CD14-positive monocyte (primary cell): ENCODE measurements at regions not wholly inside any gene's neighbourhood (a gene's known extent, or its start where the extent isn't known, plus 50 kb on each side); places are given as distances from the start of the nearest gene placed in this dataset.

Experiments
- DNase-seq, 3 donors: peaks; one replicate each; pipeline ENCODE4 v3.0.0-alpha.2; 2011 to 2022
- H2AFZ ChIP-seq: 2 replicates; pipeline ENCODE4 v1.6.0; 2012; ENCODE audit warnings: mild to moderate bottlenecking, low read depth, low read length, inconsistent platforms; ENCODE audit not compliant: insufficient read depth, poor library complexity, severe bottlenecking
- H3K27ac ChIP-seq, 2 donors: 1 replicate in 1 of 2; 2 replicates in 1 of 2; pipeline ENCODE4 v1.5.1; 2012 to 2013; ENCODE audit warnings: low read length in 2 of 2, control low read depth in 1 of 2, inconsistent platforms in 1 of 2, low read depth in 1 of 2, mild to moderate bottlenecking in 1 of 2
- H3K27me3 ChIP-seq, 2 donors: one replicate each; pipeline versions ENCODE4 v1.6.0 to v1.6.1; 2011 to 2013; ENCODE audit warnings: low read length in 2 of 2; ENCODE audit not compliant: control insufficient read depth in 2 of 2, insufficient read depth in 2 of 2
- H3K36me3 ChIP-seq, 2 donors: replicated peaks in 1 of 2; 1 replicate in 1 of 2; 2 replicates in 1 of 2; pipeline versions ENCODE4 v1.5.1 to v1.6.1; 2012 to 2013; ENCODE audit warnings: low read length in 2 of 2, control low read depth in 1 of 2, inconsistent platforms in 1 of 2, mild to moderate bottlenecking in 1 of 2; ENCODE audit not compliant: insufficient read depth in 2 of 2, control insufficient read depth in 1 of 2
- H3K4me1 ChIP-seq, 2 donors: 1 replicate in 1 of 2; 2 replicates in 1 of 2; pipeline versions ENCODE4 v1.5.1 to v1.6.1; 2012 to 2013; ENCODE audit warnings: low read length in 2 of 2, control low read depth in 1 of 2, inconsistent platforms in 1 of 2, mild to moderate bottlenecking in 1 of 2, moderate library complexity in 1 of 2; ENCODE audit not compliant: insufficient read depth in 2 of 2, control insufficient read depth in 1 of 2
- H3K4me2 ChIP-seq: replicated peaks from 2 replicates; pipeline ENCODE3; 2012; ENCODE audit warnings: low read length, moderate library complexity, mild to moderate bottlenecking; ENCODE audit not compliant: poor library complexity, severe bottlenecking; ENCODE audit errors: extremely low read depth
- H3K4me3 ChIP-seq, 3 experiments: fragments of 200-600 bp in 1 of 3; sonication (generic) in 1 of 3; replicated peaks in 1 of 3; 1 replicate in 2 of 3; 2 replicates in 1 of 3; pipeline ENCODE4 v1.5.1; 2011 to 2013; ENCODE audit warnings: low read length in 3 of 3, mild to moderate bottlenecking in 3 of 3, control low read depth in 2 of 3, low read depth in 2 of 3, inconsistent platforms in 1 of 3, moderate library complexity in 1 of 3
- H3K79me2 ChIP-seq: 2 replicates; pipeline ENCODE4 v1.6.0; 2012; ENCODE audit warnings: mild to moderate bottlenecking, control low read depth, inconsistent platforms, low read length, moderate library complexity; ENCODE audit not compliant: insufficient read depth
- H3K9ac ChIP-seq: 2 replicates; pipeline ENCODE4 v1.6.0; 2017; ENCODE audit warnings: low read length, mild to moderate bottlenecking; ENCODE audit not compliant: insufficient read depth, poor library complexity, severe bottlenecking
- H3K9me3 ChIP-seq, 2 donors: replicated peaks in 1 of 2; 1 replicate in 1 of 2; 2 replicates in 1 of 2; pipeline versions ENCODE4 v1.5.1 to v1.6.1; 2012 to 2013; ENCODE audit warnings: low read length in 2 of 2, control low read depth in 1 of 2; ENCODE audit not compliant: control insufficient read depth in 1 of 2, insufficient read depth in 1 of 2
- H4K20me1 ChIP-seq: 2 replicates; pipeline ENCODE4 v1.6.0; 2012; ENCODE audit warnings: mild to moderate bottlenecking, low read length, control low read depth, moderate library complexity; ENCODE audit not compliant: insufficient read depth
- H3K27ac Mint-ChIP-seq, 7 donors: one replicate each; pipeline ENCODE4 v1.8.0; 2020; ENCODE audit warnings: mild to moderate bottlenecking in 7 of 7, mixed read lengths in 7 of 7, moderate library complexity in 6 of 7, inconsistent platforms in 2 of 7
- H3K27me3 Mint-ChIP-seq, 3 donors: one replicate each; pipeline ENCODE4 v1.8.0; 2021 to 2022; ENCODE audit warnings: low read depth in 3 of 3, mild to moderate bottlenecking in 3 of 3, mixed read lengths in 3 of 3, moderate library complexity in 3 of 3, inconsistent platforms in 1 of 3
- H3K36me3 Mint-ChIP-seq, 2 donors: one replicate each; pipeline ENCODE4 v1.8.0; 2020; ENCODE audit warnings: mixed read lengths in 2 of 2, inconsistent platforms in 1 of 2, mild to moderate bottlenecking in 1 of 2
- H3K4me1 Mint-ChIP-seq: one replicate; pipeline ENCODE4 v1.8.0; 2020; ENCODE audit warnings: mild to moderate bottlenecking, mixed read lengths
- H3K4me3 Mint-ChIP-seq, 2 donors: one replicate each; pipeline ENCODE4 v1.8.0; 2020; ENCODE audit warnings: mild to moderate bottlenecking in 2 of 2, mixed read lengths in 2 of 2, moderate library complexity in 1 of 2
- H3K9me3 Mint-ChIP-seq, 7 donors: one replicate each; pipeline ENCODE4 v1.8.0; 2020 to 2022; ENCODE audit warnings: mixed read lengths in 7 of 7, mild to moderate bottlenecking in 6 of 7, moderate library complexity in 6 of 7, inconsistent platforms in 2 of 7
- CTCF ChIP-seq: fragments of 200-600 bp; IDR thresholded peaks from one replicate; pipeline ENCODE4 v1.8.0; 2022; ENCODE audit warnings: antibody characterized with exemption, mild to moderate bottlenecking
- WGBS: methylation state at CpG from one replicate; pipeline ENCODE4 v1.1.5; 2013; ENCODE audit warnings: missing lambda C conversion rate; ENCODE audit not compliant: insufficient coverage; 5-methylcytosine and 5-hydroxymethylcytosine counted together
- intact Hi-C, 2 donors: fragments of 100-400 bp; cut with micrococcal nuclease; formaldehyde crosslinking; loops; one replicate each; pipeline versions ENCODE4 v1.15.0 to v1.15.1; 2023

DNA sequence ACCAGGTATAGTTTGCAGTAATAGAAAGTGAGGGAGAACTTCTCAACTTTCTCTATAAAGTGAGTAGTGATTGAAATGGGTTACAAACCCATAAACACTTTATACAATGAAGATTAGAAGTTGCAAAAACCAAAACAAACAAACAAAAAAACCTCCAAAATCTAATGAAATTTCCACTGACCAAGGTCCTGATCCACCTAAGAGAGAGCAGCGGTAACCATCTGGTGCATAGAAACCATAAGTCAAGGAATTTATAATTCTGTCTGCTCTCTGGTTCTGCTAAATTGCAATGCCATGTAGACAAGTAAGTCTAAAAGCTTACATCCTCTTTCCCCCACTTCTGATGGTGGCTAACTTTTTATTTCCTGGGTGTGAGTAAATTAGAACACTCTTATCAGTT lies 463.4 kb downstream of the EFNB2 start:
- H2AFZ ChIP-seq, result no peak overlapping the region
- H3K36me3 ChIP-seq, result no peaks in the 10 kb centered on the region
- H3K27ac ChIP-seq, result no peak overlapping the region
- H3K4me1 Mint-ChIP-seq, result no peaks in the 10 kb centered on the region
- intact Hi-C loops, result no loop called here
- peaks cover 0 to 2% (median 0%) of the 10 kb centered on the region in 3 donors for H3K27me3 Mint-ChIP-seq
- H3K4me3 Mint-ChIP-seq, result no peak overlapping the region
- peaks cover 0 to 5% (median 2%) of the 10 kb centered on the region in 7 donors for H3K9me3 Mint-ChIP-seq
- H3K9ac ChIP-seq, result no peak overlapping the region
- no peaks in the 10 kb centered on the region for H3K4me1 ChIP-seq
- H4K20me1 ChIP-seq, result no peaks in the 10 kb centered on the region
- WGBS, result no CpG with 5 or more reads among the region's 1 CpG
- DNase-seq, result no peak
- no peak for TF ChIP-seq CTCF
- H3K36me3 Mint-ChIP-seq, result no peaks in the 10 kb centered on the region
- no peaks in the 10 kb centered on the region for H3K27me3 ChIP-seq
- no peaks in the 10 kb centered on the region for H3K79me2 ChIP-seq
- H3K4me2 ChIP-seq, result no peak overlapping the region
- no peak overlapping the region for H3K27ac Mint-ChIP-seq
- H3K4me3 ChIP-seq, result no peak overlapping the region
- no peaks in the 10 kb centered on the region for H3K9me3 ChIP-seq

DNA sequence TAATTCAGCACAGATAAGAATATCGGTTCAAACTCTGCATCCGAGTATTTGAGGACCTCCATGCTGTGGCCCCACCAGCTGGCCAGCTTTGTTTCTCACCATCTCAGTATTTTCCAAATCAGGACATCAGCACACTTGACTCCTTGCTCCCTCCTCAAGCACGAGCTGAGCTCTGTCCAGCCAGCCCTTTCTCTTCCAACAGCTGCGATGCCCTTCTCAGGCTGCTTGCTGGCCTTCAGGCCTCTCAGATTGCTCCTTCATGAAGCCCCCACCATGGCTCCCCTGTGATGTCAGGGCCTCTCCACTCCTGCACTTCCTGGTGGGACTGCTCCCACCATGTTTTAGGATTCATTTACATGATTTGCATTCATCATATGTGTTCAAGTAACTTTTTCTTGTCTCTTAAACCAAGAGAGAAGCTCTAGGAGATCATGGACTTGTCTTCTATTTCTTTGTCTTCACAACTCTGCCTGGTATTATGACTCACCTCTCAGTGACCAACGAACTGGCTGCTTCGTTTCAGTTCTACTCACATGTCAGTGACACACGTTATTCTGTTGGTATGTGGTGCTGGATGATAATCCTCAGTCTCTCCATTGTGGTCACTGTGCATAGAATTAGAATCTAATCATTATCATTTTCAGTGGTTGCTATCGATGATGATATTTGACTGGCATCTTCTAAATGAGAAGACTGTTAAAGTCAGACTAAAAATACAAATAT lies 471.7 kb downstream of the EFNB2 start:
- no peak for TF ChIP-seq CTCF
- Histone ChIP-seq H2AFZ (no peak overlapping the region), H3K27ac (no peak overlapping the region), H3K27me3 (no peaks in the 10 kb centered on the region), H3K4me2 (no peak overlapping the region), H3K9ac (no peak overlapping the region), H3K4me1 (no peaks in the 10 kb centered on the region), H3K4me3 (no peak overlapping the region), H4K20me1 (no peaks in the 10 kb centered on the region), H3K36me3 (no peaks in the 10 kb centered on the region), H3K79me2 (no peaks in the 10 kb centered on the region), H3K9me3 (peaks cover 0 to 3% of the 10 kb centered on the region in 2 donors)
- H3K4me1 Mint-ChIP-seq, result no peaks in the 10 kb centered on the region
- no peaks in the 10 kb centered on the region for H3K36me3 Mint-ChIP-seq
- 100% methylated on average over 2 of the region's 8 CpGs for WGBS
- intact Hi-C loops, result no loop called here
- no peak overlapping the region for H3K4me3 Mint-ChIP-seq
- no peak for DNase-seq
- peaks cover 0 to 5% (median 2%) of the 10 kb centered on the region in 7 donors for H3K9me3 Mint-ChIP-seq
- H3K27me3 Mint-ChIP-seq, result peaks cover 0 to 2% (median 0%) of the 10 kb centered on the region in 3 donors
- H3K27ac Mint-ChIP-seq, result no peak overlapping the region
